ENCODE measurements at regions not wholly inside any gene's neighbourhood (a gene's known extent, or its start where the extent isn't known, plus 50 kb on each side); places are given as distances from the start of the nearest gene placed in this dataset.

DNA sequence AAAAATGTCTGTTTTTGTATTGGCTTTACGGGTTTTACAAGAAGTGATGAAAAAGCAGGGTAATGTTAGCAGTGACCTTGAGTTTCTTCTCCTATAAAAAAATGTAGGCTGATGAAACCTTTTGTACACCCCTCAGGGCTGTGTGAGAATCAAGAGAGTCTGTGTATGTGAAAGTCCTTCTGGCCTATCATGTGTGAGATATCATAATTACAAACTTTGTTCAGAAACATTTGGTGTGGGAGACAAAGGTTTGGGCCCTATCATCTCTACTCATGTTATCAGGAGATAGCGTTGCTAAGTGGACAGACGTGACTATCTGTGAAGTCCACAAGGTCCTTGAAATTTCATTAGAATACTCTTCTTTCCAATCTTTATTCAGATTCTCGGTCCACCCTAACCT, 170.6 kb upstream of the HAND2 start:
- TF ChIP-seq, protein P1, sequence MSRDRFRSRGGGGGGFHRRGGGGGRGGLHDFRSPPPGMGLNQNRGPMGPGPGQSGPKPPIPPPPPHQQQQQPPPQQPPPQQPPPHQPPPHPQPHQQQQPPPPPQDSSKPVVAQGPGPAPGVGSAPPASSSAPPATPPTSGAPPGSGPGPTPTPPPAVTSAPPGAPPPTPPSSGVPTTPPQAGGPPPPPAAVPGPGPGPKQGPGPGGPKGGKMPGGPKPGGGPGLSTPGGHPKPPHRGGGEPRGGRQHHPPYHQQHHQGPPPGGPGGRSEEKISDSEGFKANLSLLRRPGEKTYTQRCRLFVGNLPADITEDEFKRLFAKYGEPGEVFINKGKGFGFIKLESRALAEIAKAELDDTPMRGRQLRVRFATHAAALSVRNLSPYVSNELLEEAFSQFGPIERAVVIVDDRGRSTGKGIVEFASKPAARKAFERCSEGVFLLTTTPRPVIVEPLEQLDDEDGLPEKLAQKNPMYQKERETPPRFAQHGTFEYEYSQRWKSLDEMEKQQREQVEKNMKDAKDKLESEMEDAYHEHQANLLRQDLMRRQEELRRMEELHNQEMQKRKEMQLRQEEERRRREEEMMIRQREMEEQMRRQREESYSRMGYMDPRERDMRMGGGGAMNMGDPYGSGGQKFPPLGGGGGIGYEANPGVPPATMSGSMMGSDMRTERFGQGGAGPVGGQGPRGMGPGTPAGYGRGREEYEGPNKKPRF (IDR thresholded peaks at IDR 0.05; ENCODE audit: low read depth, low read length), result no peak
- no peak for TF ChIP-seq NFRKB (IDR thresholded peaks at IDR 0.05; ENCODE audit: low read depth)
- no peak for TF ChIP-seq PCBP2 (IDR thresholded peaks at IDR 0.05; ENCODE audit: low read depth, low read length, poor library complexity, severe bottlenecking)
- no peak for TF ChIP-seq FOXA1 (IDR thresholded peaks at IDR 0.05; ENCODE audit: borderline replicate concordance)
- TF ChIP-seq GABPA (tag; conservative IDR thresholded peaks at IDR 0.05; ENCODE audit: low read depth), result no peak
- TF ChIP-seq ZBTB17 (CRISPR knock-in tag; IDR thresholded peaks at IDR 0.05), result no peak
- TF ChIP-seq NR3C1 (CRISPR knock-in tag; IDR thresholded peaks at IDR 0.05), result no peak
- TF ChIP-seq, protein P2, sequence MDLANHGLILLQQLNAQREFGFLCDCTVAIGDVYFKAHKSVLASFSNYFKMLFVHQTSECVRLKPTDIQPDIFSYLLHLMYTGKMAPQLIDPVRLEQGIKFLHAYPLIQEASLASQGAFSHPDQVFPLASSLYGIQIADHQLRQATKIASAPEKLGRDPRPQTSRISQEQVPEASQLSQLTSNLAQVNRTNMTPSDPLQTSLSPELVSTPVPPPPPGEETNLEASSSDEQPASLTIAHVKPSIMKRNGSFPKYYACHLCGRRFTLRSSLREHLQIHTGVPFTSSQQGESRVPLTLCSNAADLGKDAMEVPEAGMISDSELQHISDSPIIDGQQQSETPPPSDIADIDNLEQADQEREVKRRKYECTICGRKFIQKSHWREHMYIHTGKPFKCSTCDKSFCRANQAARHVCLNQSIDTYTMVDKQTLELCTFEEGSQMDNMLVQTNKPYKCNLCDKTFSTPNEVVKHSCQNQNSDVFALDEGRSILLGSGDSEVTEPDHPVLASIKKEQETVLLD (IDR thresholded peaks at IDR 0.05), result no peak
- no peak for TF ChIP-seq POLR2A (conservative IDR thresholded peaks at IDR 0.05)
- TF ChIP-seq BHLHE40 (IDR thresholded peaks at IDR 0.05; ENCODE audit: low read length), result no peak
- no peak for TF ChIP-seq SP1 (CRISPR knock-in tag; IDR thresholded peaks at IDR 0.05)
- no peak for TF ChIP-seq U2AF1 (optimal IDR thresholded peaks at IDR 0.05; ENCODE audit: low read depth, low read length)
- no peak for TF ChIP-seq SPI1 (IDR thresholded peaks at IDR 0.05; ENCODE audit: borderline replicate concordance, low read depth, low read length)

All from K562 (cell line).